Caco-2 (cell line): ENCODE measurements at regions not wholly inside any gene's neighbourhood (a gene's known extent, or its start where the extent isn't known, plus 50 kb on each side); places are given as distances from the start of the nearest gene placed in this dataset.

Source experiments
- BruUV-seq: library from RNA; stranded (reverse); fragments of 400-500 nt; replicated peaks from 2 replicates; lab custom pipeline; 2021; lab: Mats Ljungman, UMichigan
- CTCF ChIA-PET: fragments of 300-600 bp; sonication (Branson Sonifier 250); formaldehyde crosslinking; loops from one replicate; lab custom pipeline; 2022; ENCODE audit warnings: antibody characterized with exemption; lab: Charles Lee
- POLR2A ChIA-PET: fragments of 300-600 bp; sonication (Branson Sonifier 250); formaldehyde crosslinking; loops from one replicate; lab custom pipeline; 2022; ENCODE audit warnings: antibody characterized with exemption; lab: Charles Lee
- DNase-seq, 2 experiments: peaks; one replicate each; pipeline versions ENCODE4 v3.0.0 to v3.0.0-alpha.2; 2020 to 2022
- H3K27me3 ChIP-seq: replicated peaks from 2 replicates; pipeline ENCODE4 v1.6.0; 2011; ENCODE audit warnings: low read length; ENCODE audit not compliant: control insufficient read depth, insufficient read depth
- H3K36me3 ChIP-seq: 2 replicates; pipeline ENCODE4 v1.5.1; 2011; ENCODE audit warnings: low read length; ENCODE audit not compliant: control insufficient read depth, insufficient read depth
- H3K4me1 ChIP-seq: fragments of 250-450 bp; sonication (Bioruptor Pico); 2 replicates; pipeline ENCODE4 v1.5.1; 2020; ENCODE audit warnings: mild to moderate bottlenecking
- H3K4me3 ChIP-seq: 2 replicates; pipeline ENCODE4 v1.5.1; 2011; ENCODE audit warnings: low read depth, mild to moderate bottlenecking, control low read depth, low read length
- H3K9me3 ChIP-seq: fragments of 250-450 bp; sonication (Bioruptor Pico); 2 replicates; pipeline ENCODE4 v1.5.1; 2020; ENCODE audit warnings: mild to moderate bottlenecking, moderate library complexity
- H3K27ac Mint-ChIP-seq: one replicate; pipeline ENCODE4 v1.8.0; 2022; ENCODE audit warnings: mixed read lengths; ENCODE audit not compliant: unreplicated experiment
- H3K27me3 Mint-ChIP-seq: one replicate; pipeline ENCODE4 v1.8.0; 2022; ENCODE audit warnings: mixed read lengths; ENCODE audit not compliant: insufficient read depth, unreplicated experiment
- H3K36me3 Mint-ChIP-seq: one replicate; pipeline ENCODE4 v1.8.0; 2022; ENCODE audit warnings: mild to moderate bottlenecking, mixed read lengths; ENCODE audit not compliant: insufficient read depth, unreplicated experiment
- H3K4me1 Mint-ChIP-seq: one replicate; pipeline ENCODE4 v1.8.0; 2022; ENCODE audit warnings: low read depth, mixed read lengths; ENCODE audit not compliant: unreplicated experiment
- H3K4me3 Mint-ChIP-seq: one replicate; pipeline ENCODE4 v1.8.0; 2022; ENCODE audit warnings: mild to moderate bottlenecking, moderate library complexity, mixed read lengths; ENCODE audit not compliant: unreplicated experiment
- H3K9me3 Mint-ChIP-seq: one replicate; pipeline ENCODE4 v1.8.0; 2022; ENCODE audit warnings: mixed read lengths; ENCODE audit not compliant: unreplicated experiment
- intact Hi-C: fragments of 100-400 bp; cut with micrococcal nuclease; formaldehyde crosslinking; loops from one replicate; pipeline ENCODE4 v1.10.0; 2022; ENCODE audit not compliant: unreplicated experiment
- TF ChIP-seq, protein P1 (sequence below), 2 experiments: fragments of 200-600 bp in 1 of 2; IDR thresholded peaks; 1 replicate in 1 of 2; 2 replicates in 1 of 2; pipeline versions ENCODE4 v1.5.1 to v1.8.0; 2011 to 2022; ENCODE audit warnings: antibody characterized with exemption in 1 of 2, control low read depth in 1 of 2, inconsistent platforms in 1 of 2, low read depth in 1 of 2, low read length in 1 of 2, mild to moderate bottlenecking in 1 of 2, moderate library complexity in 1 of 2; ENCODE audit not compliant: insufficient read depth in 1 of 2, severe bottlenecking in 1 of 2, unreplicated experiment in 1 of 2

DNA sequence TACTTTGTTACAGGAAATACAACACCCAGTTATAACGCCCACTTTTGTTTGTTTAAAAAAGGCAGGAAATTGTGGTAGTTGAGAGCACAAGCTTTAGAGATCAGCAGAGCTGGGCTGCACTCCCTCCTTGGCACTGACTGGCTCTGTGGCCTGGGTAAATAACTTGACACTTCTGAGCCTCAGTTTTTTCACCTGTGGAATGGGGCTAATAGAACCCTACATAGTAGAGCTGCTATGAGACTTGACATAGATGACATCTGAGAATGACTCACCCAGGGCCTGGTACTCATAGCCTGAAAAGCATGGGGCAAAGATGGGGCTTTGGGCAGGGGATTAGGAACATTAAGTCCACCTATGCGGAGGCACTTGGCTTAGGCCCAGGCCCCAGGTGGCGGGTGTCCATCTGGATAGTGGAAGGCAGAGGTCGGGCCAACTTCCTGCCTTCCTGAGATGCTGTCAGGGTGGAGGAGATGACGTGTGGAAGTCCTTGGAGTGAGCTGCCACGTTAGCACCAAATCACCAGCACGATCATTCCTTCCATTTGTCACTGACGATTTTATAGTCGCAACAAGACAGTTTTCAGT is 159.1 kb downstream of the KATNAL1 start:
- Histone ChIP-seq H3K4me3 (no peak overlapping the region), H3K4me1 (peaks cover 2% of the 10 kb centered on the region; the same call in 1 of the 2 replicates), H3K9me3 (no peaks in the 10 kb centered on the region), H3K27me3 (no peaks in the 10 kb centered on the region), H3K36me3 (no peaks in the 10 kb centered on the region)
- Mint-ChIP-seq H3K4me3 (no peak overlapping the region), H3K36me3 (no peaks in the 10 kb centered on the region), H3K9me3 (no peaks in the 10 kb centered on the region), H3K27me3 (peaks cover 3% of the 10 kb centered on the region), H3K27ac (no peak overlapping the region), H3K4me1 (peaks cover 6% of the 10 kb centered on the region)
- intact Hi-C loops: no loop called here
- ChIA-PET CTCF (no interaction called here), POLR2A (no interaction called here)
- DNase-seq: no peak
- no TSS peak for BruUV-seq
- TF ChIP-seq, protein P1, sequence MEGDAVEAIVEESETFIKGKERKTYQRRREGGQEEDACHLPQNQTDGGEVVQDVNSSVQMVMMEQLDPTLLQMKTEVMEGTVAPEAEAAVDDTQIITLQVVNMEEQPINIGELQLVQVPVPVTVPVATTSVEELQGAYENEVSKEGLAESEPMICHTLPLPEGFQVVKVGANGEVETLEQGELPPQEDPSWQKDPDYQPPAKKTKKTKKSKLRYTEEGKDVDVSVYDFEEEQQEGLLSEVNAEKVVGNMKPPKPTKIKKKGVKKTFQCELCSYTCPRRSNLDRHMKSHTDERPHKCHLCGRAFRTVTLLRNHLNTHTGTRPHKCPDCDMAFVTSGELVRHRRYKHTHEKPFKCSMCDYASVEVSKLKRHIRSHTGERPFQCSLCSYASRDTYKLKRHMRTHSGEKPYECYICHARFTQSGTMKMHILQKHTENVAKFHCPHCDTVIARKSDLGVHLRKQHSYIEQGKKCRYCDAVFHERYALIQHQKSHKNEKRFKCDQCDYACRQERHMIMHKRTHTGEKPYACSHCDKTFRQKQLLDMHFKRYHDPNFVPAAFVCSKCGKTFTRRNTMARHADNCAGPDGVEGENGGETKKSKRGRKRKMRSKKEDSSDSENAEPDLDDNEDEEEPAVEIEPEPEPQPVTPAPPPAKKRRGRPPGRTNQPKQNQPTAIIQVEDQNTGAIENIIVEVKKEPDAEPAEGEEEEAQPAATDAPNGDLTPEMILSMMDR (IDR thresholded peaks at IDR 0.05; ENCODE audit: insufficient read depth in 1 of 2, low read depth in 1 of 2, low read length in 1 of 2, severe bottlenecking in 1 of 2, unreplicated experiment in 1 of 2): no peak

DNA sequence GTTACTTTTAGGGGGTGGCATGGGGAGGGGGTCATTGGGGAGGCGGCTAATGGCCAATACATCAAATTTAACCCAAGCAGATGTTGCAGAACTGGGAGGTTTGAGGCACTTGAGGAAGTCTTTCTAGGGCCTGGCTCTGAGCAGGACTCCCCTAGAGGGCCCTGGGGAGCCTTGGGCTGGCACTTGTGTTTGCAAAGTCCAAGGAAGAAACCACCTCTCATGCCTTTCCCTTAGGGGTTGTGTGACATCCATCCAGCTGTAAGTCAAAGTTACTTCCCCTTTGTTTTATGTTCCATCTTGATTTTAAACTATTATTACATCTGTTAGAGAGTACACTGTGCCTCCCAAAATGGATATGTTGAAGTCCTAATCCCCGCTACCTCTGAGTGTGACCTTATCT is 159.9 kb downstream of the KATNAL1 start:
- TF ChIP-seq, protein P1 (IDR thresholded peaks at IDR 0.05; ENCODE audit: insufficient read depth in 1 of 2, low read depth in 1 of 2, low read length in 1 of 2, severe bottlenecking in 1 of 2, unreplicated experiment in 1 of 2): no peak
- POLR2A ChIA-PET: no interaction called here
- Mint-ChIP-seq H3K27ac (no peak overlapping the region), H3K4me3 (no peak overlapping the region), H3K27me3 (peaks cover 3% of the 10 kb centered on the region), H3K4me1 (peaks cover 12% of the 10 kb centered on the region), H3K9me3 (no peaks in the 10 kb centered on the region), H3K36me3 (no peaks in the 10 kb centered on the region)
- BruUV-seq: no TSS peak
- Histone ChIP-seq H3K36me3 (no peaks in the 10 kb centered on the region), H3K27me3 (no peaks in the 10 kb centered on the region), H3K4me1 (peaks cover 10% of the 10 kb centered on the region), H3K4me3 (no peak overlapping the region), H3K9me3 (no peaks in the 10 kb centered on the region)
- DNase-seq: no peak
- intact Hi-C loops: no loop called here
- CTCF ChIA-PET: no interaction called here

DNA sequence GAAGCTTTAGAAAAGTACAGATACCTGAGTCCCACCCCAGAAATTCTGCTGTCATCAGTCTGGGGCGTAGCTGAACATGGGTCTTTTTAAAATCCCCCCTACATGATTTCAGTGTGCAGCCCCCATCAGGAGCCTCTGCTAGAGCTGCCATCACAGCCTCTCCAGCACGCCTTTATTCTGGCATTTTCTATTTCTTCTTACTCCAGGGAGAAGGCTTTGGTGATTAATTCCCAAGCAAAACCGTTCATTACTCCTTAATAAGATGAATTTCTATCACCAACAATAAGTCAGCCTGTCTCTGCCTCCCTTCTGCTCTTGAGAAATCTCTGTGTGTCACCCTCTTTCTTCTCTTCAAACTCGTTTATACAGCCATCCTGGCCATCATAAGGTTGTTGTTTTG is 160.3 kb downstream of the KATNAL1 start:
- CTCF ChIA-PET: no interaction called here
- Histone ChIP-seq H3K9me3 (no peaks in the 10 kb centered on the region), H3K4me1 (peaks cover 14% of the 10 kb centered on the region), H3K4me3 (no peak overlapping the region), H3K36me3 (no peaks in the 10 kb centered on the region), H3K27me3 (no peaks in the 10 kb centered on the region)
- H3K4me1 Mint-ChIP-seq: peaks cover 16% of the 10 kb centered on the region
- TF ChIP-seq, protein P1 (IDR thresholded peaks at IDR 0.05; ENCODE audit: insufficient read depth in 1 of 2, low read depth in 1 of 2, low read length in 1 of 2, severe bottlenecking in 1 of 2, unreplicated experiment in 1 of 2): no peak
- H3K9me3 Mint-ChIP-seq: no peaks in the 10 kb centered on the region
- no peaks in the 10 kb centered on the region for H3K36me3 Mint-ChIP-seq
- intact Hi-C loops: no loop called here
- H3K4me3 Mint-ChIP-seq: no peak overlapping the region
- no peak overlapping the region for H3K27ac Mint-ChIP-seq
- POLR2A ChIA-PET: no interaction called here
- no TSS peak for BruUV-seq
- DNase-seq: no peak
- peaks cover 3% of the 10 kb centered on the region for H3K27me3 Mint-ChIP-seq
